Heart left ventricle (tissue), 16 donors: ENCODE measurements at regions not wholly inside any gene's neighbourhood (a gene's known extent, or its start where the extent isn't known, plus 50 kb on each side); places are given as distances from the start of the nearest gene placed in this dataset.

ENCODE experiments used
- ATAC-seq, 4 donors: fragments of 200-7000 bp; cut with Tn5 transposase; one replicate each; pipeline ENCODE4 v1.9.1; 2020 to 2022; ENCODE audit warnings: moderate library complexity in 4 of 4, mild to moderate bottlenecking in 3 of 4, moderate number of reproducible peaks in 1 of 4
- DNase-seq, 5 donors: peaks; one replicate each; pipeline ENCODE4 v3.0.0-alpha.2; 2020
- H3K27ac ChIP-seq, 12 donors: fragments of 200-600 bp; sonication (generic) in 4 of 12; one replicate each; pipeline versions ENCODE4 v1.5.0 to v1.8.0; 2016 to 2022; ENCODE audit warnings: mild to moderate bottlenecking in 2 of 12
- H3K27me3 ChIP-seq, 9 donors: fragments of 200-600 bp; sonication (generic) in 2 of 9; one replicate each; pipeline versions ENCODE4 v1.5.1 to v1.8.0; 2016 to 2022; ENCODE audit warnings: mild to moderate bottlenecking in 3 of 9
- H3K36me3 ChIP-seq, 9 donors: fragments of 200-600 bp; sonication (generic) in 2 of 9; one replicate each; pipeline versions ENCODE4 v1.5.0 to v1.8.0; 2018 to 2022; ENCODE audit warnings: mild to moderate bottlenecking in 2 of 9
- H3K4me1 ChIP-seq, 12 donors: fragments of 200-600 bp; sonication (generic) in 4 of 12; one replicate each; pipeline versions ENCODE4 v1.5.0 to v1.8.0; 2016 to 2022; ENCODE audit warnings: mild to moderate bottlenecking in 3 of 12
- H3K4me3 ChIP-seq, 12 donors: fragments of 200-600 bp; sonication (generic) in 4 of 12; one replicate each; pipeline versions ENCODE4 v1.5.0 to v1.8.0; 2017 to 2022; ENCODE audit warnings: mild to moderate bottlenecking in 9 of 12, moderate library complexity in 4 of 12
- H3K9me3 ChIP-seq, 12 donors: fragments of 200-600 bp; sonication (generic) in 4 of 12; one replicate each; pipeline versions ENCODE4 v1.5.0 to v1.8.0; 2016 to 2022; ENCODE audit warnings: mild to moderate bottlenecking in 1 of 12
- CTCF ChIP-seq, 12 donors: fragments of 200-600 bp; sonication (generic) in 4 of 12; IDR thresholded peaks; one replicate each; pipeline versions ENCODE4 v1.5.0 to v1.8.0; 2018 to 2022; ENCODE audit warnings: antibody characterized with exemption in 12 of 12, mild to moderate bottlenecking in 5 of 12
- POLR2A ChIP-seq, 2 donors: fragments of 450-650 bp; IDR thresholded peaks; one replicate each; pipeline ENCODE4 v1.6.1; 2017; ENCODE audit warnings: antibody characterized with exemption in 2 of 2, mild to moderate bottlenecking in 2 of 2, moderate library complexity in 2 of 2
- WGBS, 4 donors: extraction: QIAGEN DNeasy Blood & Tissue Kit in 2 of 4; methylation state at CpG; one replicate each; pipeline versions ENCODE4 v1.1.5 to v1.1.7; 2013 to 2018; 5-methylcytosine and 5-hydroxymethylcytosine counted together
- intact Hi-C, 10 donors: fragments of 100-400 bp; cut with DNase I; formaldehyde crosslinking; loops; one replicate each; pipeline versions ENCODE4 v1.11.1 to v1.14.2; 2022
- donor health status: ischemic (EF 13 %, LVEDD 7.1; RV severe dilation, severe dysfunction).
- donor health status: healthy with polysubstance abuse.
- donor health status: DM: no; HTN: yes; CAD: no.
- donor health status: DM: no; HTN: no; CAD: no.
- donor health status: ischemic (EF 25% LVEDD 6.9; RV normal size, moderate dysfunction).
- donor health status: ischemic (EF 25% LVEDD 5.7; RV mildly dilated, moderate dysfunction).
- donor health status: healthy.
- donor health status: DM: yes; HTN: yes; CAD: no.
- donor health status: ischemic (EF 35%, LVEDD 5.7; RV mildly dilated, moderate dysfunction).
- donor health status: nonischemic (EF 11% LVEDD 7.7; RV severe dilation, severe dysfunction).
- donor health status: DM: yes; HTN: yes; CAD: no.
- donor health status: PGD.
- donor health status: ischemic (EF 29% LVEDD 5.4; RV normal size, mild dysfunction).
- donor health status: nonischemic (EF 23%, LVEDD 6.1; RV moderate dilation, normal function).

- no peak overlapping the region for H3K4me3 ChIP-seq
- WGBS, 4 donors, result 71 to 79% (median 75%) methylated on average over 2 of the region's 2 CpGs
- intact Hi-C loops, result no loop called here
- no peaks in the 10 kb centered on the region for H3K27me3 ChIP-seq
- no peaks in the 10 kb centered on the region for H3K4me1 ChIP-seq
- no peaks in the 10 kb centered on the region for H3K36me3 ChIP-seq
- no peak overlapping the region for H3K27ac ChIP-seq
- TF ChIP-seq POLR2A (IDR thresholded peaks at IDR 0.05) (no peak), CTCF (IDR thresholded peaks at IDR 0.05) (no peak)
- ATAC-seq (no peak), DNase-seq (no peak)
- H3K9me3 ChIP-seq, result peaks cover 0 to 21% (median 6%) of the 10 kb centered on the region in 12 donors
Measured at GRCh38 chr16:76052725-76053124, 224.5 kb upstream of the CNTNAP4 start.

GRCh38 chr16:76059186-76059585, 218.0 kb upstream of the CNTNAP4 start:
- Histone ChIP-seq H3K9me3 (no peaks in the 10 kb centered on the region), H3K4me1 (no peaks in the 10 kb centered on the region), H3K4me3 (no peak overlapping the region), H3K36me3 (no peaks in the 10 kb centered on the region), H3K27ac (no peak overlapping the region), H3K27me3 (peaks cover 0 to 3% (median 0%) of the 10 kb centered on the region in 9 donors)
- 68 to 73% (median 69%) methylated on average over 3 of the region's 3 CpGs for WGBS, 4 donors
- DNase-seq (no peak), ATAC-seq (no peak)
- no peak for TF ChIP-seq CTCF (IDR thresholded peaks at IDR 0.05)
- TF ChIP-seq POLR2A (IDR thresholded peaks at IDR 0.05), result no peak
- intact Hi-C loops, result no loop called here

GRCh38 chr16:76059701-76060100, 217.5 kb upstream of the CNTNAP4 start:
- DNase-seq, result no peak
- Histone ChIP-seq H3K27me3 (peaks cover 0 to 3% (median 0%) of the 10 kb centered on the region in 9 donors), H3K9me3 (no peaks in the 10 kb centered on the region), H3K27ac (no peak overlapping the region), H3K4me1 (no peaks in the 10 kb centered on the region), H3K4me3 (no peak overlapping the region), H3K36me3 (no peaks in the 10 kb centered on the region)
- WGBS, 4 donors, result 62 to 76% (median 68%) methylated on average over 2 of the region's 2 CpGs
- intact Hi-C loops, result no loop called here
- TF ChIP-seq POLR2A (IDR thresholded peaks at IDR 0.05) (no peak), CTCF (IDR thresholded peaks at IDR 0.05) (no peak)
- ATAC-seq, result no peak

- Histone ChIP-seq H3K4me3 (no peak overlapping the region), H3K9me3 (peaks cover 0 to 5% (median 0%) of the 10 kb centered on the region in 12 donors), H3K4me1 (no peaks in the 10 kb centered on the region), H3K27ac (no peak overlapping the region), H3K36me3 (no peaks in the 10 kb centered on the region), H3K27me3 (no peaks in the 10 kb centered on the region)
- WGBS, 4 donors, result 69 to 77% (median 74%) methylated on average over 2 of the region's 2 CpGs
- no peak for ATAC-seq
- no peak for TF ChIP-seq POLR2A (IDR thresholded peaks at IDR 0.05)
- no peak for TF ChIP-seq CTCF (IDR thresholded peaks at IDR 0.05)
- no peak for DNase-seq
- intact Hi-C loops, result no loop called here
Measured at GRCh38 chr16:76071690-76072089, 205.5 kb upstream of the CNTNAP4 start.
